ENCODE measurements at regions not wholly inside any gene's neighbourhood (a gene's known extent, or its start where the extent isn't known, plus 50 kb on each side); places are given as distances from the start of the nearest gene placed in this dataset.

GRCh38 chr20:12835999-12836398 is 172.8 kb upstream of the SPTLC3 start:
- Mint-ChIP-seq H3K4me1 (peaks cover 9 to 17% of the 10 kb centered on the region in 2 experiments), H3K36me3 (ENCODE audit: insufficient read depth in 1 of 3, low read depth in 3 of 3) (no peaks in the 10 kb centered on the region), H3K4me3 (no peak overlapping the region), H3K9me3 (no peaks in the 10 kb centered on the region), H3K27me3 (ENCODE audit: low read depth) (no peaks in the 10 kb centered on the region), H3K27ac (no peak overlapping the region)
- Histone ChIP-seq H4K5ac (ENCODE audit: insufficient read length, low read depth, low read length) (no peak overlapping the region), H3K9ac (ENCODE audit: extremely low read depth, insufficient read length, low read length) (no peak overlapping the region), H3K27ac (ENCODE audit: insufficient read length, low read depth, low read length) (no peak overlapping the region), H4K91ac (ENCODE audit: insufficient read length, low read depth, low read length) (no peak overlapping the region), H3K4ac (ENCODE audit: low read depth, low read length) (no peak overlapping the region), H3K4me1 (ENCODE audit: insufficient read depth, low read length) (peaks cover 3% of the 10 kb centered on the region; the same call in 1 of the 2 replicates), H4K8ac (replicated peaks; ENCODE audit: insufficient read length, low read depth, low read length) (no peak overlapping the region), H3K4me2 (ENCODE audit: insufficient read depth, insufficient read length, low read length) (no peak overlapping the region), H4K20me1 (ENCODE audit: control insufficient read depth, insufficient read depth, insufficient read length) (no peaks in the 10 kb centered on the region), H2AK5ac (ENCODE audit: insufficient read length, low read length) (no peak overlapping the region), H3T11ph (ENCODE audit: low read length) (no peak overlapping the region), H3K27me3 (ENCODE audit: insufficient read depth, low read length) (no peaks in the 10 kb centered on the region), H2BK15ac (ENCODE audit: low read depth, low read length) (no peak overlapping the region), H3K23ac (ENCODE audit: insufficient read length, low read depth, low read length) (no peak overlapping the region), H3K56ac (ENCODE audit: insufficient read length, low read depth, low read length) (no peak overlapping the region), H2BK12ac (ENCODE audit: insufficient read length, low read depth, low read length) (no peak overlapping the region), H3K79me1 (ENCODE audit: insufficient read depth, low read depth, low read length, poor library complexity, severe bottlenecking) (no peaks in the 10 kb centered on the region), H3K79me2 (ENCODE audit: insufficient read depth, low read length) (no peaks in the 10 kb centered on the region), H3K18ac (ENCODE audit: insufficient read length, low read depth, low read length) (no peak overlapping the region), H3K9me3 (ENCODE audit: control insufficient read depth, low read depth, low read length) (no peaks in the 10 kb centered on the region), H2BK120ac (ENCODE audit: low read depth, low read length, poor library complexity, severe bottlenecking) (no peak overlapping the region), H3K23me2 (ENCODE audit: insufficient read length, low read depth, low read length, poor library complexity, severe bottlenecking) (no peaks in the 10 kb centered on the region), H2BK20ac (ENCODE audit: low read depth, low read length, poor library complexity, severe bottlenecking) (no peak overlapping the region), H2AFZ (ENCODE audit: low read length) (peak overlapping the region; percentile 3), H2BK5ac (ENCODE audit: insufficient read length, low read length) (no peak overlapping the region), H3K14ac (ENCODE audit: insufficient read depth, low read length) (no peak overlapping the region)
- WGBS (ENCODE audit: extremely low coverage, insufficient read length, low lambda C conversion rate), result no CpG with 5 or more reads among the region's 1 CpG
- no peak for TF ChIP-seq CTCF (conservative IDR thresholded peaks at IDR 0.05)
- no peak for DNase-seq
